ENCODE measurements at regions not wholly inside any gene's neighbourhood (a gene's known extent, or its start where the extent isn't known, plus 50 kb on each side); places are given as distances from the start of the nearest gene placed in this dataset.
"Not testable (repeated sequence)": the region's sequence is repeated elsewhere in the genome, so short reads cannot be mapped to it uniquely, and the experiment has no call there.

DNA sequence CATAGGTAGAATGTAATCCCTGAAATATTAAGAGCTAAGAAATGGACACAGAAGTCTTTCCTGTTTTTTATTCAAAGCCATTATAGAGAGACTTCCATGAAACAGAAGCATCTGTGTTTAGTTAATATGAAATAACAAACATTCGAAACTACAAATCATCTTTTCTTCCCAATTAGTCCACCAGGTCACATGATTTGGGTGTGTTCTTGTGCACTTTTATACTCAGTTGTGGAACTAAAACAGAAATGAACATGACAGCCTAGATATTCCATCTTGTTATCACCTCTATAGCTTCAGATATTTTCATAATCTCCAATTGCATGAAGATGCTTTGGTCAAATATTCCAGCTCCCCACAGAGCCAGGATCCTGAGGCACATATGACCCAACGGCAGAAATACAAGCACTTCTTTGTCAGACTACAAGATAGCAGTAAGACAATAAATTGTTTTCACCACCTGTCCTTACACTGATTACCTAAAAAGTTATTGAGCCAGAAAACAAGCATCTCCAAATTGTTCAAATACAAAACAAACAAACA lies 116.8 kb upstream of the BEND6 start:
- no peak for DNase-seq

DNA sequence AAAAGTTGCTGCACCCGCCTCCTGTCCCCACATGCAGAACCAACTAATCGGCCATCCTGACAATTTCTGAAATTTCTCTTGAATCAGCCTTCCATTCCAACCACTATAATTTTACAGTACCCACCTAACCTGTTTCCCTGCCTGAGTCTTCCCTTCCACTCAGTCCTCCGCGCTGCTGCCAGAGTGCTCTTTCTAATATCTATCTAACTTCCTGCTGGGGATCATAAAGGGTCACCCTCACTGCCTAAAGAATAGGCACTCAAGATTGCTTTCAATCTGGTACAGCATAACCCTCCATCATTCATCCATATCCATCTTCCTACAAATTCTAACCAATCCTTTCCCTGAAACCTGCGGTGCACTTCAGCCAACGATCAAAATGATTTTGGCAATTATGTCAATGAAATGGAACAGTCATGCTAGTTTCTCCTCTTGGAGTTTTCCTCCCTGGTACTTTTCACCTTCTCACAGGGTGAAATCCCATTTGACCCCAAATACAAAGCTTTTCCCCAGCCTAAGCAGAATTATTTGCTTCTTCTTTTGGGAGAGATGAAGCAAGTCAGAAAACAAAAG lies 117.5 kb upstream of the BEND6 start:
- DNase-seq, result no peak

DNA sequence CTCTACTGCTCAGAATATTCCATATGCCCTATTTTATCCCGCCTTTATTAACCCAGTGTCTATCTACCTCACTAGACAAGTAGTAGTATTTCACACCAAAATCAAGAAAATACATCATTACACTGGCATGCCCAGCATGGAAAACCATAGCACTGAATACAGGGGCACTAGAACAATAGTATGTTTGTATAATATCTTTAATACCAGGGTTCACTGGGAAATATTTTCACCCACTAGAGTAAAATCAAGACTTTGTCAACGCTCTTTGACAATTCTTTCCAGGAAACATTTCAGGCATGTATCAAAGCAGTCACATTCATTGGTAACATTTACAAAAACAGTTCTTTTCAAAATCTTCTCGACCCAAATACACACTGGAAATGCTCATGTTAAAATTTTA lies 119.3 kb upstream of the BEND6 start:
- DNase-seq, result no peak

DNA sequence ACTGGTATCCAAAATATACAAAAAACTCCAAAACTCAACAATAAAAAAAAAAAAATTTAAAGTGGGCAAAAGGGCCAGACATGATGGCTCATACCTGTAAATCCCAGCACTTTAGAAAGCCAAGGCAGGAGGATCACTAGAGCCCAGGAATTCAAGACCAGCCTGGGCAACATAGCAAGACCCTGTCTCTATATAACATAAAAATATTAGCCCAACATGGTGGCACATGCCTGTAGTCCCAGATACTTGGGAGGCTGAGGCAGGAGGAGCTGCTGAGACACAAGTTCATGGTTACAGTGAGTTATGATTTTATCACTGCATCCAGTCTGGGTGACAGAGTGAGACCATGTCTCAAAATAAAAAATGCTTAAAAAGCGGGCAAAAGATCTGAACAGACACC lies 121.0 kb upstream of the BEND6 start:
- DNase-seq, result no peak

DNA sequence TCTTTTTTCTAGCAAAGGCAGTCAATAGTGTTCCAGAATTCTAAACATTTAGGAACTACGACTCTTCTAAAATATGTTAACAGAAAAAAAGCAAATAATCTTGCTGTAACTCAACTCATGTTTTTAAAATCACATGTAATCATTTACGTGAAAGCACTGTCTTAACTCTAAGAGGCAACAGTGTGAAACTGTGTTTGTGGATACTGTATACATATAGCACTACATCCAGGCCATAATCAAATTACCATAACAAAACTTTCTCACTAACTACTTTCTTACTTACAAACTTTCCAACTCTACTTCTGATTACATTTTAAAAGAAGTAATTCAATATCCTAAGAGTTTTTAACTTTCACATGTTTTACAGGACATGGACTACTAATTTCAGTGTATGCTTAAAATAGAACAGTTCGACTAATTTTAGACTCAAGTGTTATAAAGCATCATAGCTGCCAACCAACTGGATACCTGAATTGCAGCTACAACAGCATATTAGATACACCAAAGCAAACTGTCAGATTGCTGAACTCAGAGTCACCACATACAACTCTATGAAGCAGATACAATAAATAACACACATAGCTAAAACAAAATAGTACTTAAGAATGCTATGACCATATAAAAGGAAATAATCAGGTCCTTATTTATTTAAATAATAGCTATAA lies 121.6 kb upstream of the BEND6 start:
- no peak for DNase-seq

DNA sequence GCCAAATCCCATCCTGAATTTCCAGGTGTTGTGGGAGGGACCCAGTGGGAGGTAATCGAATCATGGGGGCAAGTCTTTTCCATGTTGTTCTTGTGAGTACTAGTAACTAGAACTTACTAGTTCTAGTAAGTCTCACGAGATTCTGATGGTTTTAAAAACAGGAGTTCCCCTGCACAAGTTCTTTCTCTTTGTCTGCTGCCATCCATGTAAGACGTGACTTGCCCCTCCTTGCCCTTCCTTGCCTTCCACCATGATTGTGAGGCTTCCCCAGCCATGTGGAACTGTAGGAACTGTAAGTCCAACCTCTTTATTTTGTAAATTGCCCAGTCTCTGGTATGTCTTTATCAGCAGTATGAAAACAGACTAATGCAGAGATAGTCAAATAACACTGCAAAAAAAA lies 122.7 kb upstream of the BEND6 start:
- no peak for DNase-seq

DNA sequence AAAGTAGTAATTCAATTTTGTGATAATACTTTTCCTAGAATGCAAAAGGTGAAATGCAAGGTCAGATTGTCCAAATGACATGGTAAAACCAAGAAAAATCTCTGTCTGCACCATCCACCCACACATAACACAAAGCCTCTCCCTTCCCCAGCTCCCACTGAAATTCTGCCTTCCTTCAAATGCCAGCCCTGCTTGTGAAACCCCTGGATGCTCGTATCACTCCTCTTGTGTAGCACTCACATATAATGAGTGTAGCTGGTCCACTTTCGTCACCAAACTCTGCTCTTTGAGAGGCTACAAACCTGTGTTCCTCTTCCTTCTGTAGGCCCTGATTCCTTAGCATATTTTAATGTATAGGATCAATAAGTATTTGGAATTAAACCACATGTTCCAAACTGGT lies 123.6 kb upstream of the BEND6 start:
- no peak for DNase-seq

DNA sequence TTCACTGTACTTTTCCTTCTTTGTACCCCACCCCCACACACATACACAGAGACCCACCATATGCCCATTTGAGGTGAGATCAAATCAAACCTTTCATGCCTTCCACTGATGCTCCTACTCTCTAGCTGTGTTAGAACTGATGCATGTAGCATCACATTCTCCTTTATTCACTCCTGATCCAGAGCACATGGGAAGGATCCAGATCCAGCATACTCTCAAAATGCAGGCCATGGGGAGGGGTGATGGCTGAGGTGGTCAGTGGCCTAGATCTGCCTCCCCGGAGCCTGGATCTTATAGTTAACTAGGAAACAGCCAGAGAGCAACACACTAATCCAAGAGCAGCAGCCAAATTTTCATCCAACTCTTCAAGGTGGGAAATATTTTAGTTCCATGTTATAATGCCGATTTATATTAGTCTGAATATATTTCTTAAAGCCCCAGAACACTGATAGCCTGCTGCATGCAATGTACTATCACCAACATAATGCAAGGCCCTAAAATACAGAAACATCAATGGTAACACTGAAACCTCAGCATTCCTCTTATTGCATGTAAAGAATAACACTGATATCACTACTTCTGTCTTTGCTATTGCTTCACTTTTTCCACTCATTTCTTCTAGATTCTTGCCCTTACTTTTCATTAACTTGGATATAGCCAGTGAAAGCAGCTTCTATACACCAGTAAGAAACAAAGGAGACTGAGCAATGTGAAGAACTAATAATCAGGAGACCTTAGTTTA lies 126.8 kb upstream of the BEND6 start:
- DNase-seq, result no peak

DNA sequence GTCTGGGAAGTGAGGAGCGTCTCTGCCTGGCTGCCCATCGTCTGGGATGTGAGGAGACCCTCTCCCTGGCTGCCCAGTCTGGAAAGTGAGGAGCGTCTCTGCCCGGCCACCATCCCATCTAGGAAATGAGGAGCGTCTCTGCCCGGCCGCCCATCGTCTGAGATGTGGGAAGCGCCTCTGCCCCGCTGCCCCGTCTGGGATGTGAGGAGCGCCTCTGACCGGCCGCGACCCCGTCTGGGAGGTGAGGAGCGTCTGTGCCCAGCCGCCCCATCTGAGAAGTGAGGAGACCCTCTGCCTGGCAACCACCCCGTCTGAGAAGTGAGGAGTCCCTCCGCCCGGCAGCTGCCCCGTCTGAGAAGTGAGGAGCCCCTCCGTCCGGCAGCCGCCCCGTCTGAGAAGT lies 130.5 kb upstream of the BEND6 start:
- DNase-seq, result not testable (repeated sequence)

DNA sequence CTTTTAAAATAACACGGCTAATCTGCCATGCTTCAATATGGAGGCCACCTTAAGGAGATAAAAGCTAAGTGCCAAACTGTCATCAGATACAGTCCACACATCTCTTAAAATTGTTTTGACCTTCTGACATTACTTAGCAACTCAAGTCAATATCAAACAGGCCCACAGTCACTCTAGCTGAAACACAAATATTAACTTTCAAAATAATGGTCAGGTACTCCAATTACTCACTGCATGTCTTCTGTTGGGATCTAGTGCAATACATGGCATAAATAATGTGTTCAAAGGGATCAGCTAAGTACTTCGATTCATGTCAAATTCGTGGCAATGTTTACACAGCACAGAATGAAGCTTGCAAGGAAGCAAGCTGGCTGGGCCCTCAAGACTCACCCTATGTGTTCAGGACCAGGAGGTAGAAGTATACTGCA lies 133.9 kb upstream of the BEND6 start:
- DNase-seq, result no peak

DNA sequence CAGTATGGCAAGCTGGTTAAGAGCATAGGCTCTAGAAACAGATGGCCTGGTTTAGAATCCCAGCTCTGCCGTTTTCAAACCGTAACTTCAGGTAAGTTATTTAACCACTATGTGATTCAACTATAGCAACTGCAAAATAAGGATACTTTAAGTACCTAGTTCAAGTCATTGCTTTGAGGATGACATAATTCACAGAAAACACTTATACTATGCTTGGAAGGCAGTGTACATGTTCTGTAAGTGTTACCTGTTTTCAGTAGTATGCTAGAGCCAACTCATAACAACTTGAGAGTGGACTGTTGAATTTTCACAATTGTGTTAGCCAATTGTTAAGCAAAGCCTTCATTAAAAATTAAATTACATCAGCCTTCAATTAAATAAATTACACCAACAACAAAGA lies 134.8 kb upstream of the BEND6 start:
- DNase-seq, result no peak

DNA sequence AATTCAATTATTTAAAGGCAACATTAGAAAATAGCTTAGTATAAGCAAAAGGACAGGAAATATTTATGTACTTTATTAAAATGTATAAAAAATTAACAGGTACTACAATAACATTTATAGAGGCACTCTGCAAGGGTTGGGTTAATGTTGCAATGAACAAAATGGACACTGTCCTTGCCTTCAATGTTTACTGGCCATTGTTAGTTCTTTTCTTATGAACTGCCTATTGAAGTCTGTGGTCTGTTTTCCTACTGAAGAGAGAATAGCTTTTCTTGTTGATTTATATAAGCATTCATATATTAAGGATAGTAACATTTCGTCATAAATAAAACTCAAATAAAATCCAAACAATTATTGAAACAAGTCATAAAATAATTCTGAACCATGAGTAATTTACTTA lies 135.3 kb upstream of the BEND6 start:
- DNase-seq, result no peak

DNA sequence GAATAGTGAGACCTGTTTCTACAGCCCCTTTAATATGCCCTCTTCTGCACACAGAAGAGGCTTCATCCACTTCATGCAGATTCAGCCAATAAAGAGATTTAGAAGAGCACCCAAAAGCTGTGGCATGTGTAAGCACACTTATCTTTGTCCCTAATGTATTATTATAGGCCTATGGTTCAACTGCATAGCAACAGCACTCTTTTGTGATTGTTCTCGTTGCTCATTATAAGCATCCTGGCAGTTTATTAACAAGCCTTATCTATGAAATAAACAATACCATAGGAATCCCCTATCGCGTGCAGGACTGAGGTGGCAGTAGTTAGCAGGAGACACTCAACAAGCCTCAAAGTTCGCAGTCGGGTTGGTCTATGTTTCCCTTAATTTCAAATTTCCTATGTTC lies 138.5 kb upstream of the BEND6 start:
- DNase-seq, result no peak

DNA sequence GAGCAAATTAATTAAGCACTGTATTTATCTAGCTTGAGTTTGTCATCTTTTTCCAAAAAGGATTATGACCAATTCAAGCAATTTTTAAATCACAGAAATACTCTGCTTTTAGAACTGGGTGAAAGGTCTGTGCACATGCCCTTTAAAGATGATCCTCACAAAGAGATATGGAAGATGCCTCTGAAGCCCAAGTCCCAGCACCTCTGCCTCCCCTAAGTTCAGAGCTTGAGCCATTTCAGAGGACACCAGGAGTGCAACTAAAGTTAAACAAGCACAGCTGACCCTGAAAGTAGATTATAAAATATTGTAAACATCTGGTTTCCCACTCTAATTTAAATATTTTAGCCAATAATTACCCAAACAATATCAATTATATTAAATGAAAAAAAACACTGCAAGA lies 139.5 kb upstream of the BEND6 start:
- no peak for DNase-seq

DNA sequence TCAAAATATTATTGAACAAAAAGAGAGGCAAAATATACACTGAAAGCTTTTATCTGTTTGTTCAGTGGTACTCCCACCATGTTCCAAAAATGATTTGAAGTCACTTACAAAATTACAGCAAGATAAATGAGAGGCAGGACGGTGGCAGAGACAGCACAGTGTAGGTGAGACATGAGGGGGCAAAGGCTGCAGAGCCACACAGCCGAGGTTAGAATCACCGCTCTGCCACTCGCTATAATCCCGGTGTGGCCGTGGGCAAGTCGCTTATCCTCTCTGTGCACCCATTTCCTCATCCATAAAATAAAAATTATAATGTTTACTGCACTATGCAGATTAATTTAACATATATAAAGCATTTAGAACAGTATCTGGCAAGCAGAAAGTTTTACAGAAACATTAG lies 140.1 kb upstream of the BEND6 start:
- DNase-seq, result no peak

DNA sequence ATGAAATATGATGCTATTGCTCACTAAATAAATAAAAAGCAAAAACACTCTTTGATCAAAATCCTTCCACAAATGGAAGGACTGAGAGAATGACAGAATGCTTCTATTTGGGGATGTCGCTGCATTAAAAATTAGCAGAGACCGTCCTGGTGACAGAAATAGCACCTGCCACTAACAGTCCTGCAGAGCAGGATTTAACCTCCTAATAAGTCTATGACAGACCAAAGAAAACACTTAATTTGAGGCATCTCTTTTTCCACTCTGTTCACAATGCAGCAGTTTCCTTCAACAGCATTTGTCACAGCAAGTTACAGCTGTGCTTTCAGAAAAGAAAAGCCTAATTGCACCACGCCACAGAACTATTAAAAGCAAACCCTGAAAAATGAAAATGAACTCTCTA lies 140.6 kb upstream of the BEND6 start:
- no peak for DNase-seq

DNA sequence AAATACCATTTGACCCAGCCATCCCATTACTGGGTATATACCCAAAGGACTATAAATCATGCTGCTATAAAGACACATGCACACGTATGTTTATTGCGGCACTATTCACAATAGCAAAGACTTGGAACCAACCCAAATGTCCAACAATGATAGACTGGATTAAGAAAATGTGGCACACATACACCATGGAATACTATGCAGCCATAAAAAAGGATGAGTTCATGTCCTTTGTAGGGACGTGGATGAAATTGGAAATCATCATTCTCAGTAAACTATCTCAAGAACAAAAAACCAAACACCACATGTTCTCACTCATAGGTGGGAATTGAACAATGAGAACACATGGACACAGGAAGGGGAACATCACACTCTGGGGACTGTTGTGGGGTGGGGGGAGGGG lies 142.1 kb upstream of the BEND6 start:
- not testable (repeated sequence) for DNase-seq

DNA sequence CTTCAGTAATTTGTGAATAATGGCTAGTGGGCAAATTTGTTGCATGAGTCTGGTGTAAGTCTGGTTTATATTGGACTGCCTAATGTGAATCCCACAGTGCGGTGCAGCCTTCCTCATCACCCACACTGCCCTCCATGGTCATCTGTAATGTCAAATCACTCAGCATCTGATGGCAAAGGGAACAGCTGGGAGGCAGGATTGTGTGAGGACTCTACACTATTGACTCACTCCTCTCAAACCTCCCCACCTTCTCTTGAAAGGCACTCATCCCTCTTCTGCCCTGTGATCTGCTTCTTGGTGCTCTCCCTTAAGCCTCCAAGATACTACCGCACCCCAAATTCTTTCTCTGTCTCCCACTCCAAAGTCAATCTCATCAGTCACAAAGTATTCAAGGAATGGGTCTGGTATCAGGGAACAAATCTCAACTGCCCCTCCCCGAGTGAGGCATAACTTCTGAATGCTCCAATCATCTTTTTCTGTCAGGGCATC lies 146.0 kb upstream of the BEND6 start:
- peak; percentile 67 for DNase-seq

DNA sequence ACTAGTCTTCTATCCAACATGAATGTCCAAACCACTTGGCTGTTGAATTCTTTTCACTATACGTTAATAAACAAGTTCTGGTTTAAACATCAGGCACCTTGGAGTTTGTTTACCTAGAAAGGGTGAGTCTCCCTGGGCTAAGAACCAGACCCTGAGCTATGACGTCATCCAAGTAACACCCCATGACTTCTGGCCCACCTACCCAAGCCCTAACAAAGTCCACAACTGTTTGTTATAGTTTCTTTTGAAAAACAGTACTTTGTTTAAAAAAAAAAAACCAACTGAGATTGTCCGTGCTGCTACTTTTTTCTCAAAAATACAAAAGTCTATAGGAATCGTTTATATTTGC lies 146.9 kb upstream of the BEND6 start:
- DNase-seq, result no peak

DNA sequence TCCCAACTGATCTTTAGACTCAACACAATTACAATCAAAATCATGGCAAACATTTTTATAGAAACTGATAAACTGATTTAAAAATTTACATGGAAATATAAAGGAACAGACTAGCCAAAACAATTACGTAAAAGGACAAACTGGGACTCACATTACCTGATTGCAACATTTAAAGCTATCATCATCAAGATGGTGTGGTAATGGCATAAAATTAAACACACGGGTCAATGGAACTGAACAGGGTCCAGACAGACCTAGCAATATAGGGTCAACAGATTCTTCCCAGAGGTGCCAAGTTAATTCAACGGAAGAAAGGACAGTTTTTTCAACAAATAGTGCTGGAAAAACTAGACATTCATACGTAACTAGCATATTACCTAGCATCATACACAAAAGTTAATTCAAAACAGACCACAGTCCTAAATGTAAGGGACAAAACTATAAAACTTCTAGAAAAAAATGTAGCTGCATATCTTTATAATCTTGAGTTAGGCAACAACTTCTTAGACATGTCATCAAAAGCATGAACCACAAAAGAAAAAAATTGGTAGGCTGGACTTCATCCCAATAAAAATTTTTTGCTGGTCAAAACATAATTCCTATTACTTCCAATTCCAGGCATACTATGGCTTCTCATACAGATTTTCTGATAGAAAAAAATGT lies 147.4 kb upstream of the BEND6 start:
- DNase-seq, result no peak

DNA sequence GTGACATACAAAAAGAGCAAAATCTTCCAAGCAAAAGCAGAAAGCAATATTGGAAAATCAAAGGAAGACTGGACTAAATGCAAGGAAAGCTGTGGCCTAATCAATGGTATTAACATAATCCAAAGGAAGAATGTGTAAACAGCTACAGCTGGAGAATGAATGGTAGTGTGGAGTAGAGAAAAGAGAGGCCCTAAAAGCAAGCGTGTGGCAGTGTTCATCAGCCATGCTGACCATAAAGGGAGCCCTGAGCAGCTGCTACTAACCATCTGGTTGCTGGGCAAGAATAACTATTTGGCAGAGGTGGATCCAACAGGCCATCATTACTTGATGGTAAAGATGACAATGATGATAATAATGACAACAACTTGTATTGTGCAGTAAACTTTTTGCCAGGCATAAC lies 148.5 kb upstream of the BEND6 start:
- peak; percentile 71 for DNase-seq

DNA sequence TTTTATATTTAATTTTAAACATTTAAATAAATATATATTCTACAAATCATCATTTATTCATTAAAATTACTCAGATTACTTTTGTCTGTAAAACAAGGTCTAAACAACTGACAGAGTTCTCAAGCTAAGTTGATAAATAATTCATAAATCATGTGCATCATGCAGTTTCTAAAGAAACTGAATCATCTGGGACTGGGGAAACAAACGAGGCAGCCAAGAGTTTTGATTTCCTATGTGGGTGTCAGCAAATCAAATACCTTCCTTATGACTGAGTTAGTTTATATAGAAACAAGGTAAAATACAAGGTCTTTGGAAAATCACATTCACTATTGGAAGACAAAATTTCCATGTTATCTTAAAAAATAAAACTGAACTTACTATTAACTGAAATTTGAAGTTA lies 149.9 kb upstream of the BEND6 start:
- DNase-seq, result no peak

DNA sequence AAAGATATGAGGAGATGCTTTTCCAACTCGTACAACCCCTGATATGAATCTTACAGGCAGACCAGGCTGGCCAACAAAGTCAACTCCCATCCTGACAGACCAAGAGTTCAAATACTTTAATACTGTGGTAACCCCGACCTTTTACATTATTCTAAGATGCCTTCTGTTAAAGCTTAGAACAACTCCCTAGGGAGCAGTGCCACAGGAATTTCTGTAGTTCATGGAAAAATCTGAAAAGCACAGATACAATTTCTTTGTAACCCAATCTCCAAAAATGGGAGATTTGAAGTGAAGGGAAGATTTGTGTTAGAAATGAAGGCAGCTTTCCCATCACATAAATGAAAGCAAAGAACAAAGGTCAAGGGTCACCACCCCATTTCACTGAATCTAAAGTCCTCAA lies 151.3 kb upstream of the BEND6 start:
- DNase-seq, result no peak

DNA sequence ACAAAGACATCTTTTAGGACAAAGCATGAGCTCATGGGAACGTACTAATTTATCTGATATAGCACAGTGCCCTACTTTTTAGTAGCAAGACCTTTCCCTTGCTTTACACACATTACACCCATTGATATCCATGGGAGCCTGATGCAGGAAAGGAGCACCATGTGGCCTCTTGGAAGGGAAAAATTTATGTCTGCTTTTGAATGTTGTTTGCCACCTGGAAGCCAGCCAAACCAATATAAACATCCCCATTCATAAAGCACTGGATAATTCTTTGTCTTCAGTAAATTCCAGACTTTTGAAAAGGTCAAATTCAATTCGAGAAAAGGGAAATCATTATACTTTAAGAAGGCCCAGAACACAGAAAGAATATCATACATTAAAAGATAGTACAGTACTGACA lies 152.3 kb upstream of the BEND6 start:
- DNase-seq, result peak; percentile 91
